ENCODE measurements at regions not wholly inside any gene's neighbourhood (a gene's known extent, or its start where the extent isn't known, plus 50 kb on each side); places are given as distances from the start of the nearest gene placed in this dataset.

DNA sequence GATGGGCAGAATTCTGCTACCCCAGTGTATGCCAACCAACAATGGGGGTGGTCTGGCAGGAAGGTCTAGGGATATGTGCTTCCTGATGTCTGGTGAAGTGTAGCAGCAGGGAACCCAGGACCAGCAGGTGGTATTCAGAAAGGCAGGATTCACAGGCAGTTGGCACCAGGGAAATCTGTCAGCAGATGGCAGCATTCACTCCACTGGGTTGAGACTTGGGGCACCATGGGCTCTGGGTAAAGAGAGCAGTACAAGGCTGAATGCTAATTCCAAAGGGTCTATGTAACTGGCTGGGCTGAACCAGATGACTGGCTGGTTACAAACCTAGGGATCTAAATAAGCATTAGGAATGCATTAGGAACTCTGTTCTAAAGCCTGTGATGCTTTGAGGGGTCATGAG is 466.9 kb upstream of the STXBP6 start:
- TF ChIP-seq, protein P1, sequence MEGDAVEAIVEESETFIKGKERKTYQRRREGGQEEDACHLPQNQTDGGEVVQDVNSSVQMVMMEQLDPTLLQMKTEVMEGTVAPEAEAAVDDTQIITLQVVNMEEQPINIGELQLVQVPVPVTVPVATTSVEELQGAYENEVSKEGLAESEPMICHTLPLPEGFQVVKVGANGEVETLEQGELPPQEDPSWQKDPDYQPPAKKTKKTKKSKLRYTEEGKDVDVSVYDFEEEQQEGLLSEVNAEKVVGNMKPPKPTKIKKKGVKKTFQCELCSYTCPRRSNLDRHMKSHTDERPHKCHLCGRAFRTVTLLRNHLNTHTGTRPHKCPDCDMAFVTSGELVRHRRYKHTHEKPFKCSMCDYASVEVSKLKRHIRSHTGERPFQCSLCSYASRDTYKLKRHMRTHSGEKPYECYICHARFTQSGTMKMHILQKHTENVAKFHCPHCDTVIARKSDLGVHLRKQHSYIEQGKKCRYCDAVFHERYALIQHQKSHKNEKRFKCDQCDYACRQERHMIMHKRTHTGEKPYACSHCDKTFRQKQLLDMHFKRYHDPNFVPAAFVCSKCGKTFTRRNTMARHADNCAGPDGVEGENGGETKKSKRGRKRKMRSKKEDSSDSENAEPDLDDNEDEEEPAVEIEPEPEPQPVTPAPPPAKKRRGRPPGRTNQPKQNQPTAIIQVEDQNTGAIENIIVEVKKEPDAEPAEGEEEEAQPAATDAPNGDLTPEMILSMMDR (conservative IDR thresholded peaks at IDR 0.05 in 1 of 2, IDR thresholded peaks at IDR 0.05 in 1 of 2; ENCODE audit: low read depth in 1 of 2, low read length in 2 of 2) = no peak
- no peak for TF ChIP-seq EZH2 (IDR thresholded peaks at IDR 0.05; ENCODE audit: low read length, missing control alignments)

All from fibroblast of lung (primary cell).